H1 (cell line): ENCODE measurements at regions not wholly inside any gene's neighbourhood (a gene's known extent, or its start where the extent isn't known, plus 50 kb on each side); places are given as distances from the start of the nearest gene placed in this dataset.

Experiments used
- CTCF ChIA-PET: fragments of 300-600 bp; sonication (Branson Sonifier 250); formaldehyde crosslinking; loops from one replicate; lab custom pipeline; 2021; ENCODE audit not compliant: partially characterized antibody; lab: Charles Lee
- POLR2A ChIA-PET: fragments of 300-600 bp; sonication (Branson Sonifier 250); formaldehyde crosslinking; loops from one replicate; lab custom pipeline; 2021; ENCODE audit warnings: inconsistent platforms; ENCODE audit not compliant: partially characterized antibody; lab: Charles Lee
- DNase-seq, 2 experiments: peaks; one replicate each; pipeline versions ENCODE4 v3.0.0 to v3.0.0-alpha.2; 2010 to 2022; ENCODE audit warnings: low spot score in 2 of 2, low read depth in 1 of 2, mixed read lengths in 1 of 2
- FAIRE-seq: peaks from 2 replicates; lab custom pipeline; 2011; peaks lifted over from hg19 to GRCh38; lab: Jason Lieb, UNC
- H2AFZ ChIP-seq: 2 replicates; pipeline ENCODE4 v1.8.1; 2012; ENCODE audit warnings: low read length, inconsistent platforms
- H2AK5ac ChIP-seq: 2 replicates; pipeline ENCODE4 v1.6.1; 2013; ENCODE audit warnings: low read depth, low read length
- H2BK120ac ChIP-seq: replicated peaks from 2 replicates; pipeline ENCODE3; 2013; ENCODE audit warnings: low read depth, low read length, inconsistent platforms
- H2BK12ac ChIP-seq: 2 replicates; pipeline ENCODE4 v1.6.1; 2013; ENCODE audit warnings: low read depth, low read length
- H2BK15ac ChIP-seq: 2 replicates; pipeline ENCODE4 v1.6.1; 2013; ENCODE audit warnings: low read length
- H2BK20ac ChIP-seq: 2 replicates; pipeline ENCODE4 v1.6.1; 2013; ENCODE audit warnings: low read length
- H2BK5ac ChIP-seq: 2 replicates; pipeline ENCODE4 v1.6.1; 2013; ENCODE audit warnings: low read depth, low read length
- H3K14ac ChIP-seq: 2 replicates; pipeline ENCODE4 v1.6.1; 2013; ENCODE audit warnings: inconsistent platforms; ENCODE audit not compliant: insufficient read length
- H3K18ac ChIP-seq: 2 replicates; pipeline ENCODE4 v1.6.1; 2013; ENCODE audit warnings: low read length; ENCODE audit errors: extremely low read depth
- H3K23ac ChIP-seq: 2 replicates; pipeline ENCODE4 v1.6.1; 2013; ENCODE audit warnings: inconsistent platforms; ENCODE audit not compliant: insufficient read length
- H3K23me2 ChIP-seq: 2 replicates; pipeline ENCODE4 v1.6.1; 2013; ENCODE audit warnings: low read depth, low read length
- H3K27ac ChIP-seq: 2 replicates; pipeline ENCODE4 v1.6.1; 2011; ENCODE audit warnings: low read depth, low read length, inconsistent platforms
- H3K27me3 ChIP-seq, 4 experiments: replicated peaks in 1 of 4; 1 replicate in 1 of 4; 2 replicates in 3 of 4; pipeline versions ENCODE4 v1.6.1 to v1.8.1; 2011 to 2013; ENCODE audit warnings: low read length in 3 of 4, mild to moderate bottlenecking in 3 of 4, inconsistent platforms in 2 of 4, mixed read lengths in 2 of 4, moderate library complexity in 1 of 4; ENCODE audit not compliant: control insufficient read depth in 3 of 4, insufficient read depth in 3 of 4; ENCODE audit errors: extremely low read depth in 1 of 4
- H3K36me3 ChIP-seq, 4 experiments: 2 replicates each; pipeline versions ENCODE4 v1.6.1 to v1.8.1; 2011 to 2013; ENCODE audit warnings: mild to moderate bottlenecking in 4 of 4, low read length in 3 of 4, moderate library complexity in 2 of 4, control low read depth in 1 of 4, inconsistent platforms in 1 of 4; ENCODE audit not compliant: insufficient read depth in 4 of 4, control insufficient read depth in 2 of 4
- H3K4ac ChIP-seq: replicated peaks from 2 replicates; pipeline ENCODE3; 2013; ENCODE audit warnings: low read length, low read depth, mixed read lengths, inconsistent platforms; ENCODE audit not compliant: insufficient read length
- H3K4me1 ChIP-seq, 4 experiments: replicated peaks in 1 of 4; 1 replicate in 1 of 4; 2 replicates in 3 of 4; pipeline versions ENCODE4 v1.6.1 to v1.8.1; 2011 to 2013; ENCODE audit warnings: low read length in 3 of 4, inconsistent platforms in 2 of 4, mixed read lengths in 1 of 4; ENCODE audit not compliant: insufficient read depth in 4 of 4, control insufficient read depth in 3 of 4
- H3K4me2 ChIP-seq, 2 experiments: 2 replicates each; pipeline versions ENCODE4 v1.6.1 to v1.8.1; 2011 to 2013; ENCODE audit warnings: low read depth in 2 of 2, low read length in 2 of 2, control low read depth in 1 of 2, inconsistent platforms in 1 of 2, mild to moderate bottlenecking in 1 of 2; ENCODE audit not compliant: insufficient read depth in 1 of 2
- H3K4me3 ChIP-seq, 4 experiments: fragments of 200-600, 300-600 bp in 1 of 4; sonication (generic), shearing (Covaris generic), sonication (Bioruptor Twin) in 1 of 4; 2 replicates each; pipeline versions ENCODE4 v1.5.1 to v1.8.1; 2011 to 2016; ENCODE audit warnings: low read length in 4 of 4, low read depth in 3 of 4, control low read depth in 2 of 4, inconsistent platforms in 2 of 4, mild to moderate bottlenecking in 2 of 4, mixed read lengths in 1 of 4, moderate library complexity in 1 of 4; ENCODE audit not compliant: insufficient read depth in 2 of 4; ENCODE audit errors: extremely low read depth in 1 of 4
- H3K56ac ChIP-seq: replicated peaks from 2 replicates; pipeline ENCODE3; 2013; ENCODE audit warnings: low read depth, mild to moderate bottlenecking, mixed read lengths, low read length, inconsistent platforms; ENCODE audit not compliant: insufficient read length
- H3K79me1 ChIP-seq: 2 replicates; pipeline ENCODE4 v1.6.1; 2013; ENCODE audit warnings: low read depth, low read length, control low read depth
- H3K79me2 ChIP-seq, 2 experiments: 2 replicates each; pipeline versions ENCODE4 v1.6.1 to v1.8.1; 2012 to 2013; ENCODE audit warnings: low read length in 2 of 2, mild to moderate bottlenecking in 2 of 2, inconsistent platforms in 1 of 2; ENCODE audit not compliant: insufficient read depth in 2 of 2, control insufficient read depth in 1 of 2
- H3K9ac ChIP-seq, 4 experiments: replicated peaks in 1 of 4; 1 replicate in 1 of 4; 2 replicates in 3 of 4; pipeline versions ENCODE4 v1.6.1 to v1.8.1; 2011 to 2013; ENCODE audit warnings: low read depth in 3 of 4, low read length in 3 of 4, control low read depth in 2 of 4, mild to moderate bottlenecking in 2 of 4, moderate library complexity in 2 of 4, inconsistent platforms in 1 of 4; ENCODE audit errors: extremely low read depth in 1 of 4
- H3K9me3 ChIP-seq, 2 experiments: 2 replicates each; pipeline versions ENCODE4 v1.6.1 to v1.8.1; 2012 to 2013; ENCODE audit warnings: mild to moderate bottlenecking in 2 of 2, moderate library complexity in 2 of 2, control low read depth in 1 of 2, inconsistent platforms in 1 of 2, low read depth in 1 of 2, low read length in 1 of 2, mixed read lengths in 1 of 2; ENCODE audit not compliant: insufficient read depth in 2 of 2
- H4K20me1 ChIP-seq, 2 experiments: replicated peaks in 1 of 2; 2 replicates each; pipeline versions ENCODE3 to v1.8.1; 2011 to 2013; ENCODE audit warnings: inconsistent platforms in 2 of 2, low read length in 2 of 2, mild to moderate bottlenecking in 1 of 2; ENCODE audit not compliant: insufficient read depth in 2 of 2, control insufficient read depth in 1 of 2
- H4K5ac ChIP-seq: 2 replicates; pipeline ENCODE4 v1.6.1; 2013; ENCODE audit warnings: low read length, low read depth, mixed read lengths, inconsistent platforms; ENCODE audit not compliant: insufficient read length
- H4K8ac ChIP-seq: 2 replicates; pipeline ENCODE4 v1.8.0; 2013; ENCODE audit warnings: mild to moderate bottlenecking, moderate library complexity, low read length, inconsistent platforms; ENCODE audit not compliant: insufficient read depth; ENCODE audit errors: extremely low read depth
- H4K91ac ChIP-seq: replicated peaks from 2 replicates; pipeline ENCODE3; 2013; ENCODE audit warnings: low read length, mixed read lengths, inconsistent platforms; ENCODE audit not compliant: insufficient read length
- ASH2L ChIP-seq: fragments of 200-600, 300-600 bp; sonication (generic); IDR thresholded peaks from one replicate; pipeline ENCODE4 v1.7.1; 2017; ENCODE audit warnings: low read length
- CEBPB ChIP-seq: IDR thresholded peaks from 2 replicates; pipeline ENCODE4 v1.6.1; 2012; ENCODE audit warnings: low read depth, low read length
- PHF8 ChIP-seq: fragments of 200-600 bp; sonication (generic); conservative IDR thresholded peaks from 2 replicates; pipeline ENCODE4 v1.7.1; 2012; ENCODE audit warnings: low read depth, mild to moderate bottlenecking, inconsistent platforms, low read length, moderate library complexity
- SP2 ChIP-seq: IDR thresholded peaks from 2 replicates; pipeline ENCODE4 v1.6.1; 2012; ENCODE audit warnings: mild to moderate bottlenecking, low read length, inconsistent platforms
- SP4 ChIP-seq: IDR thresholded peaks from 2 replicates; pipeline ENCODE4 v1.6.1; 2012; ENCODE audit warnings: low read length, inconsistent platforms
- TCF12 ChIP-seq: IDR thresholded peaks from 2 replicates; pipeline ENCODE4 v1.6.1; 2011; ENCODE audit warnings: low read depth, mild to moderate bottlenecking, low read length
- WGBS, 2 experiments: shearing (Covaris generic) in 1 of 2; methylation state at CpG; one replicate each; pipeline versions ENCODE4 v1.1.6 to v1.1.7; 2013 to 2015; ENCODE audit warnings: low lambda C conversion rate in 2 of 2, mixed read lengths in 2 of 2, inconsistent platforms in 1 of 2, low coverage in 1 of 2, missing lambda C conversion rate in 1 of 2; ENCODE audit not compliant: insufficient replicate concordance in 2 of 2, insufficient coverage in 1 of 2, insufficient read length in 1 of 2; ENCODE audit errors: extremely low coverage in 1 of 2, missing lambda C conversion rate in 1 of 2; 5-methylcytosine and 5-hydroxymethylcytosine counted together
- TF ChIP-seq, protein P1 (sequence below): IDR thresholded peaks from 2 replicates; pipeline ENCODE4 v1.6.1; 2012; ENCODE audit warnings: low read length, inconsistent platforms

DNA sequence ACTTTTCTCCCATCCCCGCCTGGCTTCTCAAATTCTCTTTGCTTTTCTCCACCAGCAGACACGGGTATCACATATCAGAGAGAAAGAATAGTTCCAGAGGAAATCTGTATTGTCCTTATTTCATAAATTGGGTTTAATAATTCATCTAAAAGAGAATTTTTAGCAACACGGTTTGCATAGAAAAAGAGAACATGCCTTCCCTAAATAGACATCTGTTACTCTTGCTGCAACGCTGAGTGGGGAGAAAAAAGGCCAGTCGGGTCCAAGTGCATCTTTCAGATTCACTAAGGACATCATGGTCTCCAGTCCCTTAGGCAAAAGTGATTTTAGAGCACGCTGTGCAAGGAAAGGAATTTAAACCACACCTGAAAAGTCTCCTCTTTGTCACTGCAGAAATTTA lies 201.3 kb downstream of the ABHD5 start:
- no peak overlapping the region for H3K4me2 ChIP-seq
- H3K27ac ChIP-seq, result no peak overlapping the region
- no peak overlapping the region for H2BK15ac ChIP-seq
- H4K5ac ChIP-seq, result no peak overlapping the region
- H3K14ac ChIP-seq, result no peak overlapping the region
- CTCF ChIA-PET, result interaction anchor here (0.8 to 2.5 kb wide), 2 partner anchors 8 to 13 kb away, joined by 4 to 9 read pairs; no protein-coding TSS in a partner anchor
- H3K79me2 ChIP-seq, result no peaks in the 10 kb centered on the region
- no peaks in the 10 kb centered on the region for H3K79me1 ChIP-seq
- H2AK5ac ChIP-seq, result no peak overlapping the region
- H2BK20ac ChIP-seq, result no peak overlapping the region
- H2BK120ac ChIP-seq, result no peak overlapping the region
- no peak overlapping the region for H3K56ac ChIP-seq
- no peaks in the 10 kb centered on the region for H3K36me3 ChIP-seq
- H3K23ac ChIP-seq, result no peak overlapping the region
- no peaks in the 10 kb centered on the region for H4K20me1 ChIP-seq
- no peak for FAIRE-seq
- DNase-seq, result no peak
- TF ChIP-seq SP2 (no peak), SP4 (no peak), TCF12 (no peak), PHF8 (no peak), ASH2L (no peak), CEBPB (no peak)
- TF ChIP-seq, protein P1, sequence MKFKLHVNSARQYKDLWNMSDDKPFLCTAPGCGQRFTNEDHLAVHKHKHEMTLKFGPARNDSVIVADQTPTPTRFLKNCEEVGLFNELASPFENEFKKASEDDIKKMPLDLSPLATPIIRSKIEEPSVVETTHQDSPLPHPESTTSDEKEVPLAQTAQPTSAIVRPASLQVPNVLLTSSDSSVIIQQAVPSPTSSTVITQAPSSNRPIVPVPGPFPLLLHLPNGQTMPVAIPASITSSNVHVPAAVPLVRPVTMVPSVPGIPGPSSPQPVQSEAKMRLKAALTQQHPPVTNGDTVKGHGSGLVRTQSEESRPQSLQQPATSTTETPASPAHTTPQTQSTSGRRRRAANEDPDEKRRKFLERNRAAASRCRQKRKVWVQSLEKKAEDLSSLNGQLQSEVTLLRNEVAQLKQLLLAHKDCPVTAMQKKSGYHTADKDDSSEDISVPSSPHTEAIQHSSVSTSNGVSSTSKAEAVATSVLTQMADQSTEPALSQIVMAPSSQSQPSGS, result no peak
- no peak overlapping the region for H3K4me3 ChIP-seq
- H2BK5ac ChIP-seq, result no peak overlapping the region
- no peak overlapping the region for H3K18ac ChIP-seq
- peaks cover 0 to 2% (median 0%) of the 10 kb centered on the region in 4 experiments; a peak in 2 of 7 replicates for H3K27me3 ChIP-seq
- WGBS, 2 experiments, result 76% methylated on average over 6 of the region's 6 CpGs; no CpG with 5 or more reads in 1 of the 2 experiments
- no peak overlapping the region for H3K4ac ChIP-seq
- H2AFZ ChIP-seq, result no peak overlapping the region
- POLR2A ChIA-PET, result no interaction called here
- H3K9ac ChIP-seq, result no peak overlapping the region
- peaks cover 0 to 7% (median under 1%) of the 10 kb centered on the region in 4 experiments; a peak in 6 of 7 replicates for H3K4me1 ChIP-seq
- peaks cover 8% of the 10 kb centered on the region for H3K23me2 ChIP-seq
- H4K8ac ChIP-seq, result no peak overlapping the region
- no peaks in the 10 kb centered on the region for H3K9me3 ChIP-seq
- no peak overlapping the region for H2BK12ac ChIP-seq
- no peak overlapping the region for H4K91ac ChIP-seq
